Fibroblast of the conjunctiva (primary cell): ENCODE measurements at regions not wholly inside any gene's neighbourhood (a gene's known extent, or its start where the extent isn't known, plus 50 kb on each side); places are given as distances from the start of the nearest gene placed in this dataset.
"Not testable (repeated sequence)": the region's sequence is repeated elsewhere in the genome, so short reads cannot be mapped to it uniquely, and the experiment has no call there.

Source experiments
- DNase-seq: peaks from one replicate; pipeline ENCODE4 v3.0.0-alpha.2; 2010; ENCODE audit warnings: low read depth

- no peak for DNase-seq
Observed at GRCh38 chr3:99315896-99316295, 322.5 kb upstream of the COL8A1 start.

GRCh38 chr3:99313485-99313884, 324.9 kb upstream of the COL8A1 start:
- no peak for DNase-seq

DNA sequence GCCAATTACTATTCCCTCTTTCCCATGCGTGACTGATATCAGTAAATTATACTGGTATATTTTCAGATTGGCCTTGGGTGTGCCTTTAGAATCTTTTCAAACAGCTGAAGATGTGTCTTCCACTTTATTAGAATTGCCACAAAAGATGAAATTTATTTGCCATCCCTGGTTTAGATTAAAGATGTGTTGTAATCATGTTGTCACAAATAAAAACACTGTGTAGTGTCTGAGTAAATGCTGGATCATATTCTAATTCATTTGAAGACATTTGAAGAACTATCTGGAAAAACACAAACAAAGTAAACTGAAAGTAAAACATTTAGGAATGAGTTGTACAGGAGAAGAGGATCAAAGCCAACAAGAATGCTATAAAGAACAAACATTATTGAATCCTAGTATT, 339.7 kb upstream of the COL8A1 start:
- DNase-seq = no peak

DNA sequence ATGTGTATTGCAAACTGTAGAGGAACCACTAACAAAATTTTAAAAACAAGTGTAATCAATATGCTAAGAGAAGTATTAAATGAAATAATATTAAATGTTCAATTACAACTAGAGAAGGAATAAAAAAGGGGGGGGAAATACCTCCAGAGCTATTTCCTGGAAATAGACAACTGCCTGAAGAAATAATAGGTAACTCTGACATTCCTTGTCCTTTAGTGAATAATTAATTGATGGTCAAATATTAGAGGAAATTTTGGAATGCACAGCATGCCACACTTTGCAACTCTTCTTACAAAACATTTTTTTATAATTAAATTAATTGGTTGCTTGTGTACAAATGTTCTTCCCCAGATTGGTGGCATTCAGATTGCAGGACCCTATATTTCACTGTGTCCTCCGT, 342.6 kb upstream of the COL8A1 start:
- DNase-seq = no peak

DNA sequence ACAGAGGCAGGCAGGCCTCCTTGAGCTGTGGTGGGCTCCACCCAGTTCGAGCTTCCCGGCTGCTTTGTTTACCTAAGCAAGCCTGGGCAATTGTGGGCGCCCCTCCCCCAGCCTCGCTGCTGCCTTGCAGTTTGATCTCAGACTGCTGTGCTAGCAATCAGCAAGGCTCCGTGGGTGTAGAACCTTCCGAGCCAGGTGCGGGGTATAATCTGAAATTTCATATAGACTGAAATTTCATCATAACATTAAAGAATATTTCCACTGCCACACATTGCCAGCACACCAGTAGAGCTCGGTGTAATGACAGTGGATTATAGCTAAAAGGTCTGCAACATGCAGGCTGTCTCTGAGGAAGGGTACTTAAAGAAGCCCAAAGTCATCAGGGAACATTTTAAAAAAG, 344.3 kb upstream of the COL8A1 start:
- DNase-seq = not testable (repeated sequence)

GRCh38 chr3:99287876-99288275, 350.5 kb upstream of the COL8A1 start:
- no peak for DNase-seq

GRCh38 chr3:99286266-99286845, 352.0 kb upstream of the COL8A1 start:
- no peak for DNase-seq

- no peak for DNase-seq
Observed at GRCh38 chr3:99269606-99270351, 368.3 kb upstream of the DCBLD2 start.

GRCh38 chr3:99256788-99257187, 355.3 kb upstream of the DCBLD2 start:
- DNase-seq = no peak

DNA sequence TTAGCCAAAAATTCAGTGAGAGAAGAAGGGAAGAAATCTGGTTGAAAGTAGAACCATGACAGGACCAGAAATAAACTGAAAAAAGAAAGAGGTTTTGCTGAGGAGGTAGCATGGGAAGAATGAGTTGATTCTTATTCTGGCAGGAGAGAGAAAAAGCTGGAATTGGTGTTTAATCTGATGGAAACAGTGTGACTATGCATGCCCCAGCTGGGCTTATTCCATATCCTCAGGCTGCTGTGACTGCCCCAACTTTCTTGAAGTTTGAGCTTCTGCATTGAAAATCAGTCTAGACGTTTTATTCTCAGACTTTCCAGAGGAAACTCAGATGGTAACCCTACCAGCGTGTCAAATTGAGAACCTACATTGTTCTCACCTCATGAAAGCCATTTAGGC, 352.5 kb upstream of the DCBLD2 start:
- no peak for DNase-seq

GRCh38 chr3:99250821-99251355, 349.4 kb upstream of the DCBLD2 start:
- DNase-seq = no peak

GRCh38 chr3:99250272-99250671, 348.8 kb upstream of the DCBLD2 start:
- DNase-seq = no peak

GRCh38 chr3:99249627-99250026, 348.1 kb upstream of the DCBLD2 start:
- no peak for DNase-seq

DNA sequence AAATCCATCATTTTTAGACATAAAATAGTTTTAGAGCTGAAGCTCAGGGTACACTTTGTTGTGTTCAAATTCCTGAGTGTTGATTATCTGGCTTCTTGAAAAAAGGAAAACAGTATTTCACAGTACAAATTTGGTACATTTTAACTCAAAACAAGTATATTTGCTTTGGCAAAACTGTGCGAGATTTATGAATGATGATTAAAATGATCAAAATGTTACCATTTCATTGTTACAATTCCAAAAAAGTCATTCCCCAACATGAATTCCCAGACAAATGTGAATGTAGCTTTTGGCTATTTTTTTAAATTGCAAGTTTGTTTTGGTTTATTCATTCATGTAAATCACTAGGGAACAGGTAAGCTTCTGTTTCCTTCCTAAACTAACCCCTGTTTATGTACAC, 347.4 kb upstream of the DCBLD2 start:
- no peak for DNase-seq

DNA sequence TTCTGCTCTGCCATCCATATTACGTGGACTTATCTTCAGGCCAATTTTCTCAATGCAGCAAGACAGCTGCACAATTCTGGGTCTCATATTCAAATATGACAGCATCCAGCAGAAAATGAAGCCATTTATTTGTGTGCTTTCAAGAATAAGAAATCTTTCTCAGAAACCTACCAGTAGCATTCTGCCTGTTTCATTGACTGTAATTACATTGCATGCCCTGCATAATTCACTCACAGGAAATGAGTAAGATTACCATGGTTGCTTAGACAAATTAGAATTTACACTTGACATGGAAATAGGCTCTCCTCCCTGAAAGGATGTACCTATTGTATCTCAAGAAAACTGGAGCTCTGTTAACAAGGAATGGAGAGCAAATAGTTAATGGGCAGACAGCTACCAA, 346.6 kb upstream of the DCBLD2 start:
- no peak for DNase-seq

DNA sequence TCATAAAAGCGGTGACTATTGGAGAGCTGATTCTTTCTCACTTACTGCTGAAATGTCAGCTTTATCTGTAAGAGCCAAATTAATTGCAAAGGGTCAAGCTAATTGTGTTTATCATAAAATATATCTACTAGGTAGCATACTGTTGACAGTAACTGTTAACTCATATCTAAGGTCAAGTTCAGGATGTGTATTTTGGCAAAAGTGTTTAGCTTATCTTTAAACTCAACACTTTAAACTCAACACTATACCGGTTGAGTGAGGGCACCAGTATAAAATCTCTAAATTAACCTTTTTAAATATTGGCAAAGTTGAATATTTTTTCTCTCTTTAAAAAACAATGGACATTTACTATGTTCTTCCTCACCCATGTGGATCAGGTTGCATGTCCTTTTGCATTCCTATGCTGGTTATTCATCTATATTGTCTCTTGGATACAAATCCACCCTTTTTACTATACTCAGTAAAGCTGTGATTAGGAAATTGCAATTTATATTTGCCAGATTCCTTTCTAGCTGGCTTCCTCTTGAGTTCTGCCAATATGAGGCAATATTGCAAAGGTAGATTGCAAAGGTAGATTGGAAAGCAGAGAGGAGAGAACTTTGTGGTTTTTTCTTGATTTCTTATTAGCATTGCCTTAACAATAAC, 344.6 kb upstream of the DCBLD2 start:
- no peak for DNase-seq

- DNase-seq = no peak
Observed at GRCh38 chr3:99242271-99242670, 340.8 kb upstream of the DCBLD2 start.

DNA sequence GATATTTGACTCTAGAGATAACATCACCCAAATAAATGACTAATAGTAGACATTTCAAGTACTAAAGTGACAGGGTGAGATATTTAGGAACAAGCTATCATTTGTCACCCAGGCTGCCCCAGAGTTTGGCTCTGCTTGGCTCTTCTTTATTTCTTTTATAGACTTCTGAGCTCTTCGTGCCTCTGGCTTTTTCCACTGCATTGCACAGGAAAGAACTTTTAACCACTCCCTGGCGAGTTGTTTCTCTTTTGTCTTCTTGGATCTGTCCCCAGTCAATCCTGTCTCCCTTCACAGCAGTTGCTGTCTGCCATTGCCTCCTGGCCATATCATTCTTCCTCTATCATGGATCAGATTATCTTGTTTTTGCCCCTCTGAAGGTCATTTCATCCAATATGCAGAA, 339.2 kb upstream of the DCBLD2 start:
- DNase-seq = no peak

DNA sequence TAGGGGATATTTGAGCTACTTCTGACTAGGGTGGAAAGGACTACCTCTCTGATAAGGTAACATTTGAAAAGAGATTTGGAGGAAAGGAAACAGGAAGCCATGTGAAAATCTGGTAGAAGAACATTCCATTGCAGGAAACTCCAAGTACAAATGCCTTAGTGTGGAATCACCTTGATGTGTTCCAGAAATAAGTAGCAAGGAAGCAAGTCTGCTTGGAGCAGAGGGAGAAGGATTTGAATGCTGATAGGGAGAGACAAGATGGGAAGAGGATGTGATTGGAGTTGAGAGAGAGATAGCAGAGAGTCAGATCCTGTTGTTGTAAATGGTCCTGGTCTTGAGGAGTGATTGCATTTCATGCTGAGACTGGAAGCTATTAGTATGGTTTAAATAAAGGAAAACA, 335.1 kb upstream of the DCBLD2 start:
- DNase-seq = no peak

DNA sequence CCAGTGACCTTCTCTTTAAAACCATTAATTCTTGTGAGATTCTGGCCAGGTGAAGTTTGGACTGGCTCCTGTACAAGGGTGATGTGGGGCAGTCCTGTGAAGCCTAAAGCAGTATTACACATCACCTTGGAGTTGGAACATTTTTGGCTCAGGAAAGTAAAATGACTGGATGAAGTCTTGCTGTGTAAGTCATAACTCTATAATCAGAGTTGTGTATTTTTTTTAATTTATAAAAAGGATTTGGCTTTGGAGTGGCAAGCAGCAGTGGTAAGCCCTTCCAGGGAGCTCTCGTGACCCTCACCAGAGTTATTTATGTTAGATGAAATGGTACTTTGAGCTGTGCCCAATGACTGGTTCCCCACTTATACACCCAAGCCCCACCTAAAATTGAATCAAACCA, 331.2 kb upstream of the DCBLD2 start:
- no peak for DNase-seq

DNA sequence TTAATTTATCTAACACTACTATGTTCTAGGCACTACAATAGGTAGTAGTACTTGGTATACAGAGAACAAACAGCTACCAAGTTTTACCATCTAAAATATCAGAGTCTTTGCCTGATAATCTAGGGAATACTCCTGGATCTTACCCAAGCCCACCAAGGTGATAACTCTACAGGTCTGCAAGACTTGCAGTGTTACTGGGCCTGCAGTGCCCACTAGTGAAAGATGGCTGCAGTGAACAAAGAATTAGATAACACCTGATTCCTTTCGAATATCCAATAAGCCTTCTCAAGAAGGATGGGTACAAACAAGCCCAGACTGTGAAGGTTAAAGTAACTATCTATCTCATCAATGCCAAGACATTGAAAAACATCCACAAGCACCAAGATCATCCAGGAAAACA, 317.0 kb upstream of the DCBLD2 start:
- no peak for DNase-seq

- DNase-seq = no peak
Observed at GRCh38 chr3:99212969-99213368, 311.5 kb upstream of the DCBLD2 start.

DNA sequence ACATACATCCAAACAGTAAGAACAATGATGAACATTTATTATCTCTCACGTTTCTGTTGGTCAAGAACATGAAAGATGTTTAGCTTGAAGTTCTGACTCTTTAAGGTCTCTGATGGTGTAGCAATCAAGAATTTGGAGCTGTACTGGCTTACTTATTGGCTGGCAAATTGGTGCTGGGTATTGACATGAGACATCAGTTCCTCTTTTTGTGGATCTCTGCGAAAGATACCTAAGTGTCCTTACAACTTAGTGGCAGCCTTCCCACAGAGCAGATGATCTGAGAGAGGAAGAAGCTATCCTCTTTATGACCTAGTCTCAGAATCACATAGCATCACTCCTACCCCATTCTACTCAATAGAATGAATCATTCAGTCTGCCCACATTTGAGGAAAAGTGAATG, 309.8 kb upstream of the DCBLD2 start:
- no peak for DNase-seq
